ENCODE measurements at regions not wholly inside any gene's neighbourhood (a gene's known extent, or its start where the extent isn't known, plus 50 kb on each side); places are given as distances from the start of the nearest gene placed in this dataset.

GRCh38 chr3:104553121-104553520 lies 813.6 kb upstream of the ALCAM start:
- no peak for TF ChIP-seq CTCF (IDR thresholded peaks at IDR 0.05)
- no peak for TF ChIP-seq POLR2A (IDR thresholded peaks at IDR 0.05)
